ENCODE measurements at regions not wholly inside any gene's neighbourhood (a gene's known extent, or its start where the extent isn't known, plus 50 kb on each side); places are given as distances from the start of the nearest gene placed in this dataset.

DNA sequence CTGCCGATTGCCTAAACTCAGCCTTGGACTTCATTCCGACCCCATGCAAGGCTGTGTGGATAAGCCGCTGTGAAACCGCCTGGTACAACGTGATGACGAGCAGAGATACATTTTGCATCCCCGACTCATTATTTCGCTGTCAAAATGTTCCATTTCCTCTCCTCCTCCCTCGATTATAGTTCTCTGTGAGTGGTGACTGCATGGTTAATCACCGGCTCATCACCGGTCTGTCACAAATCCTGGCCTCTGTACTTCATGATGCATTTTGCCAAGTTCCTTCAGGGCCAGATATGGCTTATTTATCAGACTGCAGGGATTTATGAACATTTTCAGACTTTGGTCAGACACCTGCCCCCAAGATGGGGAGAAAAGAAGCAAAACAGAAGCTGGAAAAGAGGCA lies 461.6 kb upstream of the DPP6 start:
- Mint-ChIP-seq H3K27ac (no peak overlapping the region), H3K36me3 (no peaks in the 10 kb centered on the region), H3K27me3 (no peaks in the 10 kb centered on the region), H3K9me3 (no peaks in the 10 kb centered on the region), H3K4me3 (no peak overlapping the region), H3K4me1 (ENCODE audit: unreplicated experiment) (no peaks in the 10 kb centered on the region)
- TF ChIP-seq, protein P1, sequence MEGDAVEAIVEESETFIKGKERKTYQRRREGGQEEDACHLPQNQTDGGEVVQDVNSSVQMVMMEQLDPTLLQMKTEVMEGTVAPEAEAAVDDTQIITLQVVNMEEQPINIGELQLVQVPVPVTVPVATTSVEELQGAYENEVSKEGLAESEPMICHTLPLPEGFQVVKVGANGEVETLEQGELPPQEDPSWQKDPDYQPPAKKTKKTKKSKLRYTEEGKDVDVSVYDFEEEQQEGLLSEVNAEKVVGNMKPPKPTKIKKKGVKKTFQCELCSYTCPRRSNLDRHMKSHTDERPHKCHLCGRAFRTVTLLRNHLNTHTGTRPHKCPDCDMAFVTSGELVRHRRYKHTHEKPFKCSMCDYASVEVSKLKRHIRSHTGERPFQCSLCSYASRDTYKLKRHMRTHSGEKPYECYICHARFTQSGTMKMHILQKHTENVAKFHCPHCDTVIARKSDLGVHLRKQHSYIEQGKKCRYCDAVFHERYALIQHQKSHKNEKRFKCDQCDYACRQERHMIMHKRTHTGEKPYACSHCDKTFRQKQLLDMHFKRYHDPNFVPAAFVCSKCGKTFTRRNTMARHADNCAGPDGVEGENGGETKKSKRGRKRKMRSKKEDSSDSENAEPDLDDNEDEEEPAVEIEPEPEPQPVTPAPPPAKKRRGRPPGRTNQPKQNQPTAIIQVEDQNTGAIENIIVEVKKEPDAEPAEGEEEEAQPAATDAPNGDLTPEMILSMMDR (conservative IDR thresholded peaks at IDR 0.05): no peak
- DNase-seq (ENCODE audit: extremely low spot score, unreplicated experiment): no peak

DNA sequence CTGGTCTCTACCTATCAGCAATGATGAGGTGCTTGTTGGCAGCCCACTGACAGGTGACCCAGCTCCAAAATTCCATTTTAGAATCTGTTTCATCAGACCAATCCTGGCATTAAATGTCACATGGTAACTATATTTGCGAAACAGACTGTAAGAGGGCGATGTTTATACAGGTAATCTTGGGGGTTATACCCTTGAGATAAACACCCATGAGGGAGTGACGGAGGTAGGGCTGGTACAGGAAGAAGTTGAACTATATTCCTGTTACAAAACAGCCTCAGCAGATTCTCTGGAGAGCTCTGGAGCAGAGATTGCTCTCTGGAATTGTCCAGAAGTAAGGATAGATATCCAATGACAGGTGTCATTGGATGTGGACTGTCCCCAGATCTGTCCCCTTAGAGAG lies 444.8 kb upstream of the DPP6 start:
- H3K27ac Mint-ChIP-seq: no peak overlapping the region
- DNase-seq (ENCODE audit: extremely low spot score, unreplicated experiment): no peak
- H3K27me3 Mint-ChIP-seq: no peaks in the 10 kb centered on the region
- H3K4me3 Mint-ChIP-seq: no peak overlapping the region
- TF ChIP-seq, protein P1 (conservative IDR thresholded peaks at IDR 0.05): no peak
- no peaks in the 10 kb centered on the region for H3K36me3 Mint-ChIP-seq
- H3K9me3 Mint-ChIP-seq: peaks cover 16% of the 10 kb centered on the region
- H3K4me1 Mint-ChIP-seq (ENCODE audit: unreplicated experiment): no peaks in the 10 kb centered on the region

DNA sequence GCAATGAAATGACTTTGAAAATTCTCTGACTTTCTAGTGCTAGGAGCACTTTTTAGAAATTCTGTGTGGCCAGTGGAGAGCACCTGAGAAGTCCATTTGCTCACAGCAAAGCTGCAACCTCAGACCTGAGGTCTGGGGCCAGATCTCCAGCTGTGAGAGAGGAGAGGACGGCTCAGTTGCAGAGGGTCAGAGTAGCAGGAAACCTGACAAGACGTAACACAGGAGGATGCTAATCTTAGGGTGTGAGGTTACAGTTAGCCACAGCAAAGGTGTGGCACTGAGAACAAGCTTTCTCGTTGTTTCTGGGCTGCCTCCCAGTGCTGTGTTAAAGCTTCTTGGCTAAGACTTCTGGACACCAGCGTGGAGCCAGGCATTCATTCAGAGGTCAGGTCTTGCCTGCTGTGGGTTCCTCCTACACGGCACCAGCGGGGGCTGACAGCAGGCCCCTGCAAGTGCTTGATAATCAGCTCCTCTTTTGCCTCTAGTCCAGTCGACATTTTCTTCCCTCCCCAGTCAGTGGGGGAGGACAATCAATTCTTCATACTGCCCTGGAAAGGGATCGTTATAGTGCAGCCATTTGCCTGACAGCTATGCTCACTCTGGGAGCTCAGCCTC lies 435.4 kb upstream of the DPP6 start:
- Mint-ChIP-seq H3K4me1 (ENCODE audit: unreplicated experiment) (no peaks in the 10 kb centered on the region), H3K9me3 (peaks cover 12% of the 10 kb centered on the region), H3K4me3 (no peak overlapping the region), H3K27ac (no peak overlapping the region), H3K27me3 (no peaks in the 10 kb centered on the region), H3K36me3 (no peaks in the 10 kb centered on the region)
- DNase-seq (ENCODE audit: extremely low spot score, unreplicated experiment): no peak
- TF ChIP-seq, protein P1 (conservative IDR thresholded peaks at IDR 0.05): no peak

DNA sequence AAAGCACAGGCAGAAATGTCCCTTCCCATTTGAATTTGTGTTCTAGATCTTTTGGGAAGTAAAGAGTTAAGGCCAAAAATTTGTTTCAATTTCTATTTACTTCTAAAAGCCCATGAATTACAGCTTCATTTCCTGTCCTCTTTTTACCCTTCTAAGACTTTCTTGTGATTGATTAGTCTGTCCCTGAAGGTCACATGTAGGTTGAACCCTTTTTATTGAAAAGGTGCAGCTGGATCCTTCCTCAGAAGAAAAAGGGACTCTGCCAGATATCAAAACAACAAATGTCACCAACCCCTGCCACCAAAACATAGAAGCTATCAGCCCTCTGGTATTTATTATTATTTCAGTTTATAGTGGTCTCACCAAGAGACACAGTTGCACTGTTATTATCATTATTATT lies 424.9 kb upstream of the DPP6 start:
- Mint-ChIP-seq H3K27me3 (no peaks in the 10 kb centered on the region), H3K27ac (no peak overlapping the region), H3K9me3 (peaks cover 18% of the 10 kb centered on the region), H3K36me3 (no peaks in the 10 kb centered on the region), H3K4me3 (no peak overlapping the region), H3K4me1 (ENCODE audit: unreplicated experiment) (no peaks in the 10 kb centered on the region)
- TF ChIP-seq, protein P1 (conservative IDR thresholded peaks at IDR 0.05): no peak
- no peak for DNase-seq (ENCODE audit: extremely low spot score, unreplicated experiment)

DNA sequence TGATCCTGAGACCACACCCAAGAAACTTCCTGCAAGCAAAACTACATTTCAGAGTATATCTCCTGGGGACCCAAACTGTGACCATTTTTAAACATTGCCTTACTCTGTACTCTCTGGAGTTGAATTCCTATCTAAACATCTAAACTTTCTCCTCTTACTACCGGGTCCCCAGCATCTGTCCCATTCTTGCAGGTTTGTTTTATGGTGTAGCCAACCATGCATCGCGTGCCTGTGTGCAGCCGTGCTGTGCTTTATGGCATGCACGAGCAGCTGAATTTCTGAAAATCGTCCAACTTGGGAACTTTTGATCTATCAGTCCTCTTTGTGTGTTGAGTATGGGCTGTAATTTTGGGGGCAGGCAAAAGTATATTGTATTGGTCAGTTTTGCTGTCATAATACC lies 423.8 kb upstream of the DPP6 start:
- Mint-ChIP-seq H3K27me3 (no peaks in the 10 kb centered on the region), H3K4me3 (no peak overlapping the region), H3K36me3 (no peaks in the 10 kb centered on the region), H3K27ac (no peak overlapping the region), H3K9me3 (peaks cover 18% of the 10 kb centered on the region), H3K4me1 (ENCODE audit: unreplicated experiment) (no peaks in the 10 kb centered on the region)
- TF ChIP-seq, protein P1 (conservative IDR thresholded peaks at IDR 0.05): no peak
- DNase-seq (ENCODE audit: extremely low spot score, unreplicated experiment): no peak

DNA sequence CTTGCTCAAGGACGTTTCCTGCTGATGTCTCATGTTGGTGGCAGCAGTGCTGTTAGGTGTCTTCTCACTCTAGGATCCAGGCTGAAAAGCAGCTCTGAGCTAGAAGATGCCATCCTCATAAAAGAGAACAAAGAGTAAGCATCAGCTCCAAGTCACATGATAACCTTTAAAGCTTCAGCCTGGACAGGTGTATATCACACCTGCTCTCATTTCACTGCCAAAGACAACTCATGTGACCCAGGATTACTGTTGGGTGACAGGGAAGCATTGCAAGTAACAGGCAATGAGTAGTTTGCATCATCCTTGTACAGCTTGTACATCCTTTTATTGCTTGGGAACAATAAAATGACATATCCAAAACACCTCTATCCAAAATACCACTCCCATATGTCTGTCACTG lies 423.4 kb upstream of the DPP6 start:
- H3K27me3 Mint-ChIP-seq: no peaks in the 10 kb centered on the region
- H3K4me3 Mint-ChIP-seq: no peak overlapping the region
- H3K36me3 Mint-ChIP-seq: no peaks in the 10 kb centered on the region
- peaks cover 17% of the 10 kb centered on the region for H3K9me3 Mint-ChIP-seq
- H3K27ac Mint-ChIP-seq: no peak overlapping the region
- H3K4me1 Mint-ChIP-seq (ENCODE audit: unreplicated experiment): no peaks in the 10 kb centered on the region
- TF ChIP-seq, protein P1 (conservative IDR thresholded peaks at IDR 0.05): no peak
- no peak for DNase-seq (ENCODE audit: extremely low spot score, unreplicated experiment)
